ENCODE measurements at regions not wholly inside any gene's neighbourhood (a gene's known extent, or its start where the extent isn't known, plus 50 kb on each side); places are given as distances from the start of the nearest gene placed in this dataset.

- TF ChIP-seq POLR2A (IDR thresholded peaks at IDR 0.05; ENCODE audit: low read length) (no peak), GATA1 (IDR thresholded peaks at IDR 0.05; ENCODE audit: low read depth, low read length) (no peak)
Measured at GRCh38 chr4:34221986-34222385, 2022.3 kb downstream of the ARAP2 start.
